NT2/D1 (cell line): ENCODE measurements at regions not wholly inside any gene's neighbourhood (a gene's known extent, or its start where the extent isn't known, plus 50 kb on each side); places are given as distances from the start of the nearest gene placed in this dataset.

Source experiments
- SUZ12 ChIP-seq: IDR thresholded peaks from 2 replicates; pipeline ENCODE4 v1.6.1; 2011; ENCODE audit not compliant: insufficient read length, insufficient read depth; ENCODE audit errors: extremely low read depth
- YY1 ChIP-seq: IDR thresholded peaks from 2 replicates; pipeline ENCODE4 v1.6.1; 2011; ENCODE audit not compliant: insufficient read length, insufficient read depth
- ZNF274 ChIP-seq: IDR thresholded peaks from 2 replicates; pipeline ENCODE4 v1.6.1; 2011; ENCODE audit warnings: mild to moderate bottlenecking, low read depth, low read length

DNA sequence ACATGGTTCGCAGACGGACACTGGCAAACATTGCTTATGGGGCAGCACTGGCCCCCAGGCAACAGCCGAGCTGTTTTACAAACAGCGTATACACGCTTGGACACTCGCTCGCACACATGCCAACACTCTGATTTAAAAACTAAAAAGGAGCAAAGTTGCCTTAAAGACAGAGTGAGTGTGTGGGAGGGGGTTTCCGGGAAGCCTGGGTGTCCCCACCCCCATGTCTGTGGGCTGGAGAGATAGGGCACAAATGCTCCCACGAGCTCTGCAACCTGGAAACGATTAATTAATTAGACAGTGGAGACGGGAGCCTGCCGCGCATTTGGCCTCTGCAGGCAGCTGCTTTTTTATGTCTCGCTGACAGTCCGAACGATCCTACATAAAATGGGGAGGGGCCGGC lies 107.9 kb upstream of the ZNF469 start:
- no peak for TF ChIP-seq YY1
- TF ChIP-seq ZNF274 = no peak
- no peak for TF ChIP-seq SUZ12
